Mucosa of descending colon (tissue), 3 donors: ENCODE measurements at regions not wholly inside any gene's neighbourhood (a gene's known extent, or its start where the extent isn't known, plus 50 kb on each side); places are given as distances from the start of the nearest gene placed in this dataset.

Experiments
- ATAC-seq: fragments of 200-7000 bp; cut with Tn5 transposase; one replicate; pipeline ENCODE4 v1.9.1; 2020; ENCODE audit warnings: mild to moderate bottlenecking, moderate library complexity
- DNase-seq, 3 donors: peaks; one replicate each; pipeline ENCODE4 v3.0.0-alpha.2; 2020
- H3K36me3 ChIP-seq: fragments of 200-600 bp; one replicate; pipeline ENCODE4 v1.8.0; 2021; ENCODE audit warnings: low read depth, mild to moderate bottlenecking
- H3K4me1 ChIP-seq: fragments of 200-600 bp; one replicate; pipeline ENCODE4 v1.8.0; 2021; ENCODE audit warnings: low read depth, mild to moderate bottlenecking
- H3K4me3 ChIP-seq: fragments of 200-600 bp; one replicate; pipeline ENCODE4 v1.8.0; 2021; ENCODE audit warnings: mild to moderate bottlenecking
- H3K9me3 ChIP-seq: fragments of 200-600 bp; one replicate; pipeline ENCODE4 v1.8.0; 2021; ENCODE audit warnings: mild to moderate bottlenecking
- CTCF ChIP-seq: fragments of 200-600 bp; IDR thresholded peaks from one replicate; pipeline ENCODE4 v1.8.0; 2022; ENCODE audit warnings: antibody characterized with exemption, mild to moderate bottlenecking
- intact Hi-C, 2 donors: fragments of 100-400 bp; cut with DNase I in 1 of 2; cut with micrococcal nuclease in 1 of 2; formaldehyde crosslinking; loops; one replicate each; pipeline versions ENCODE4 v1.11.0 to v1.11.1; 2022; cut with DNase I, micrococcal nuclease
- donor health status: DM: no; HTN: no; CAD: no; lungs with moderate emphysema.
- donor health status: DM: no; HTN: no; CAD: no.
- donor health status: DM: no; HTN: yes; CAD: no.

GRCh38 chr5:172548311-172548731, 92.7 kb upstream of the NEURL1B start:
- TF ChIP-seq CTCF: no peak
- Histone ChIP-seq H3K9me3 (no peaks in the 10 kb centered on the region), H3K36me3 (no peaks in the 10 kb centered on the region), H3K4me3 (no peak overlapping the region), H3K4me1 (peaks cover 2% of the 10 kb centered on the region)
- DNase-seq (no peak), ATAC-seq (peak; percentile 36)
- intact Hi-C loops: no loop called here

GRCh38 chr5:172546196-172546595, 91.9 kb upstream of the SH3PXD2B start:
- DNase-seq (no peak), ATAC-seq (no peak)
- no peaks in the 10 kb centered on the region for H3K9me3 ChIP-seq
- H3K4me1 ChIP-seq: peaks cover 2% of the 10 kb centered on the region
- H3K36me3 ChIP-seq: no peaks in the 10 kb centered on the region
- TF ChIP-seq CTCF: no peak
- H3K4me3 ChIP-seq: no peak overlapping the region
- intact Hi-C loops: no loop called here

GRCh38 chr5:172545291-172545801, 91.0 kb upstream of the SH3PXD2B start:
- H3K4me3 ChIP-seq: no peak overlapping the region
- intact Hi-C loops: no loop called here
- TF ChIP-seq CTCF: no peak
- peaks cover 2% of the 10 kb centered on the region for H3K4me1 ChIP-seq
- no peaks in the 10 kb centered on the region for H3K36me3 ChIP-seq
- no peak for ATAC-seq
- no peak for DNase-seq
- no peaks in the 10 kb centered on the region for H3K9me3 ChIP-seq

- DNase-seq (no peak), ATAC-seq (no peak)
- H3K4me1 ChIP-seq: peaks cover 2% of the 10 kb centered on the region
- H3K36me3 ChIP-seq: no peaks in the 10 kb centered on the region
- no peak overlapping the region for H3K4me3 ChIP-seq
- TF ChIP-seq CTCF: no peak
- no peaks in the 10 kb centered on the region for H3K9me3 ChIP-seq
- intact Hi-C loops: no loop called here
Measured at GRCh38 chr5:172544371-172545095, 90.2 kb upstream of the SH3PXD2B start.

GRCh38 chr5:172543484-172544298, 89.4 kb upstream of the SH3PXD2B start:
- ATAC-seq (no peak), DNase-seq (no peak)
- Histone ChIP-seq H3K4me3 (no peak overlapping the region), H3K36me3 (no peaks in the 10 kb centered on the region), H3K4me1 (peaks cover 2% of the 10 kb centered on the region), H3K9me3 (no peaks in the 10 kb centered on the region)
- no peak for TF ChIP-seq CTCF
- intact Hi-C loops: no loop called here
